Jurkat, Clone E6-1 (cell line): ENCODE measurements at regions not wholly inside any gene's neighbourhood (a gene's known extent, or its start where the extent isn't known, plus 50 kb on each side); places are given as distances from the start of the nearest gene placed in this dataset.

Experiments used
- DNase-seq: peaks from one replicate; pipeline ENCODE4 v3.0.0-alpha.2; 2011; ENCODE audit warnings: low read depth, low spot score
- H3K4me3 ChIP-seq: 2 replicates; pipeline ENCODE4 v1.5.1; 2011; ENCODE audit warnings: mild to moderate bottlenecking, low read length, control low read depth, moderate library complexity

- no peak for DNase-seq
- no peak overlapping the region for H3K4me3 ChIP-seq
Observed at GRCh38 chr7:155874411-155874810, 62.1 kb upstream of the SHH start.

GRCh38 chr7:155874010-155874409 is 61.7 kb upstream of the SHH start:
- DNase-seq = no peak
- H3K4me3 ChIP-seq = no peak overlapping the region

- no peak overlapping the region for H3K4me3 ChIP-seq
- no peak for DNase-seq
Observed at GRCh38 chr7:155872678-155873369, 60.6 kb upstream of the SHH start.

GRCh38 chr7:155871211-155871610 is 58.9 kb upstream of the SHH start:
- no peak overlapping the region for H3K4me3 ChIP-seq
- DNase-seq = no peak

- DNase-seq = no peak
- H3K4me3 ChIP-seq = no peak overlapping the region
Observed at GRCh38 chr7:155870334-155871180, 58.3 kb upstream of the SHH start.

GRCh38 chr7:155869784-155870076 is 57.5 kb upstream of the SHH start:
- H3K4me3 ChIP-seq = no peak overlapping the region
- DNase-seq = no peak

GRCh38 chr7:155868955-155869783 is 56.9 kb upstream of the SHH start:
- H3K4me3 ChIP-seq = no peak overlapping the region

GRCh38 chr7:155867734-155868400 is 55.6 kb upstream of the SHH start:
- no peak for DNase-seq
- H3K4me3 ChIP-seq = no peak overlapping the region

More at GRCh38 chr7:155868955-155869783, 56.9 kb upstream of the SHH start:
- DNase-seq = no peak

- no peak overlapping the region for H3K4me3 ChIP-seq
- no peak for DNase-seq
Observed at GRCh38 chr7:155867280-155867679, 55.0 kb upstream of the SHH start.

GRCh38 chr7:155865830-155866525 is 53.7 kb upstream of the SHH start:
- DNase-seq = no peak
- no peak overlapping the region for H3K4me3 ChIP-seq

GRCh38 chr7:155864991-155865690 is 52.9 kb upstream of the SHH start:
- H3K4me3 ChIP-seq = no peak overlapping the region
- DNase-seq = no peak

GRCh38 chr7:155864271-155864985 is 52.2 kb upstream of the SHH start:
- no peak for DNase-seq
- no peak overlapping the region for H3K4me3 ChIP-seq

- no peak overlapping the region for H3K4me3 ChIP-seq
- DNase-seq = no peak
Observed at GRCh38 chr7:155863721-155864151, 51.5 kb upstream of the SHH start.

GRCh38 chr7:155862123-155862892 is 50.0 kb upstream of the SHH start:
- DNase-seq = no peak
- no peak overlapping the region for H3K4me3 ChIP-seq
